SK-N-SH (cell line): ENCODE measurements at regions not wholly inside any gene's neighbourhood (a gene's known extent, or its start where the extent isn't known, plus 50 kb on each side); places are given as distances from the start of the nearest gene placed in this dataset.

ENCODE experiments used
- CTCF ChIP-seq: fragments of 200-600 bp; sonication (generic); IDR thresholded peaks from 2 replicates; pipeline ENCODE4 v1.6.1; 2017; ENCODE audit warnings: antibody characterized with exemption, mild to moderate bottlenecking, moderate library complexity
- ELF1 ChIP-seq: IDR thresholded peaks from 2 replicates; pipeline ENCODE4 v1.4.0; 2012
- EP300 ChIP-seq, 2 experiments: IDR thresholded peaks; 2 replicates each; pipeline versions ENCODE4 v1.4.0 to v1.6.1; 2012; ENCODE audit warnings: borderline replicate concordance in 1 of 2, low read depth in 1 of 2, low read length in 1 of 2
- EZH2phosphoT487 ChIP-seq: fragments of 200-600 bp; sonication (generic); IDR thresholded peaks from 2 replicates; pipeline ENCODE4 v1.6.1; 2017; ENCODE audit warnings: low read depth, mixed run types, mild to moderate bottlenecking, antibody characterized with exemption, moderate library complexity, borderline replicate concordance
- FOXM1 ChIP-seq: IDR thresholded peaks from 2 replicates; pipeline ENCODE4 v1.4.0; 2012; ENCODE audit warnings: low read depth, mild to moderate bottlenecking
- GABPA ChIP-seq: IDR thresholded peaks from 2 replicates; pipeline ENCODE4 v1.4.0; 2012; ENCODE audit warnings: low read depth, mild to moderate bottlenecking
- GATA2 ChIP-seq: sonication (generic); formaldehyde crosslinking; IDR thresholded peaks from 2 replicates; pipeline ENCODE4 v1.5.0; 2020; ENCODE audit warnings: mild to moderate bottlenecking, missing genetic modification reagents
- MXI1 ChIP-seq: IDR thresholded peaks from 2 replicates; pipeline ENCODE4 v1.6.1; 2012; ENCODE audit warnings: mild to moderate bottlenecking, low read depth, low read length, improper control_type of control experiment
- POLR2AphosphoS5 ChIP-seq: IDR thresholded peaks from 2 replicates; pipeline ENCODE4 v1.6.1; 2012; ENCODE audit warnings: low read depth, low read length
- RAD21 ChIP-seq: IDR thresholded peaks from 2 replicates; pipeline ENCODE4 v1.6.1; 2012; ENCODE audit warnings: mild to moderate bottlenecking, low read length
- YY1 ChIP-seq: IDR thresholded peaks from 2 replicates; pipeline ENCODE4 v1.4.0; 2012; ENCODE audit warnings: low read depth, mild to moderate bottlenecking
- TF ChIP-seq, protein P1 (sequence below): fragments of 150-350 bp; IDR thresholded peaks from 2 replicates; pipeline ENCODE4 v1.6.1; 2017; ENCODE audit warnings: antibody characterized with exemption, low read length, low read depth, borderline replicate concordance
- TF ChIP-seq, protein P2 (sequence below): IDR thresholded peaks from 2 replicates; pipeline ENCODE4 v1.4.0; 2012; ENCODE audit warnings: low read depth

- TF ChIP-seq CTCF (no peak), RAD21 (no peak), EP300 (IDR thresholded peaks at IDR 0.05; ENCODE audit: borderline replicate concordance in 1 of 2, low read depth in 1 of 2, low read length in 1 of 2) (no peak), GABPA (no peak), FOXM1 (no peak), YY1 (no peak), ELF1 (no peak), GATA2 (no peak), EZH2phosphoT487 (no peak), POLR2AphosphoS5 (no peak), MXI1 (no peak)
- TF ChIP-seq, protein P1, sequence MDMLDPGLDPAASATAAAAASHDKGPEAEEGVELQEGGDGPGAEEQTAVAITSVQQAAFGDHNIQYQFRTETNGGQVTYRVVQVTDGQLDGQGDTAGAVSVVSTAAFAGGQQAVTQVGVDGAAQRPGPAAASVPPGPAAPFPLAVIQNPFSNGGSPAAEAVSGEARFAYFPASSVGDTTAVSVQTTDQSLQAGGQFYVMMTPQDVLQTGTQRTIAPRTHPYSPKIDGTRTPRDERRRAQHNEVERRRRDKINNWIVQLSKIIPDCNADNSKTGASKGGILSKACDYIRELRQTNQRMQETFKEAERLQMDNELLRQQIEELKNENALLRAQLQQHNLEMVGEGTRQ: no peak
- TF ChIP-seq, protein P2, sequence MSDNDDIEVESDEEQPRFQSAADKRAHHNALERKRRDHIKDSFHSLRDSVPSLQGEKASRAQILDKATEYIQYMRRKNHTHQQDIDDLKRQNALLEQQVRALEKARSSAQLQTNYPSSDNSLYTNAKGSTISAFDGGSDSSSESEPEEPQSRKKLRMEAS: no peak
These were observed 287.7 kb downstream of the ACTL7B start for GRCh38 chr9:108568093-108568492.
